Retinal pigment epithelial cell (primary cell): ENCODE measurements at regions not wholly inside any gene's neighbourhood (a gene's known extent, or its start where the extent isn't known, plus 50 kb on each side); places are given as distances from the start of the nearest gene placed in this dataset.
A peak's percentile ranks its signal among the peaks of the same experiment; 100 is the strongest.
"Not testable (repeated sequence)": the region's sequence is repeated elsewhere in the genome, so short reads cannot be mapped to it uniquely, and the experiment has no call there.

ENCODE experiments used
- DNase-seq: peaks from one replicate; pipeline ENCODE4 v3.0.0-alpha.2; 2010; ENCODE audit warnings: low read depth
- H3K4me3 ChIP-seq: 2 replicates; pipeline ENCODE4 v1.5.1; 2011; ENCODE audit warnings: mild to moderate bottlenecking, low read length, control low read depth, moderate library complexity
- CTCF ChIP-seq: conservative IDR thresholded peaks from 2 replicates; pipeline ENCODE4 v1.5.1; 2011; ENCODE audit warnings: low read depth, low read length, control low read depth, inconsistent platforms

- not testable (repeated sequence) for DNase-seq, H3K4me3 ChIP-seq
These were observed 83.0 kb downstream of the POTEC start for GRCh38 chr18:14460364-14460763.

- not testable (repeated sequence) for DNase-seq, H3K4me3 ChIP-seq
These were observed 83.6 kb downstream of the POTEC start for GRCh38 chr18:14459826-14460225.

- H3K4me3 ChIP-seq, DNase-seq: not testable (repeated sequence)
- peak; percentile 23 for TF ChIP-seq CTCF
These were observed 85.1 kb downstream of the POTEC start for GRCh38 chr18:14458009-14458945.

GRCh38 chr18:14450637-14451009, 92.8 kb downstream of the POTEC start:
- not testable (repeated sequence) for DNase-seq, H3K4me3 ChIP-seq

- not testable (repeated sequence) for DNase-seq, H3K4me3 ChIP-seq
These were observed 93.3 kb downstream of the POTEC start for GRCh38 chr18:14449995-14450636.

- DNase-seq, H3K4me3 ChIP-seq: not testable (repeated sequence)
These were observed 94.3 kb downstream of the POTEC start for GRCh38 chr18:14449062-14449461.

GRCh38 chr18:14447715-14448114, 95.7 kb downstream of the POTEC start:
- H3K4me3 ChIP-seq, DNase-seq: not testable (repeated sequence)

GRCh38 chr18:14435460-14435859, 107.9 kb downstream of the POTEC start:
- DNase-seq, H3K4me3 ChIP-seq: not testable (repeated sequence)

GRCh38 chr18:14432371-14432770, 111.0 kb downstream of the POTEC start:
- not testable (repeated sequence) for H3K4me3 ChIP-seq, DNase-seq

GRCh38 chr18:14431031-14431521, 112.3 kb downstream of the POTEC start:
- peak; percentile 14 for DNase-seq
- H3K4me3 ChIP-seq = peak overlapping the region; percentile 41

- DNase-seq, H3K4me3 ChIP-seq: not testable (repeated sequence)
- peak; percentile 29 for TF ChIP-seq CTCF
These were observed 127.6 kb downstream of the POTEC start for GRCh38 chr18:14415806-14416205.

GRCh38 chr18:14415399-14415798, 128.0 kb downstream of the POTEC start:
- not testable (repeated sequence) for DNase-seq, H3K4me3 ChIP-seq

GRCh38 chr18:14395533-14395932, 147.9 kb downstream of the POTEC start:
- H3K4me3 ChIP-seq, DNase-seq: not testable (repeated sequence)

- H3K4me3 ChIP-seq, DNase-seq: not testable (repeated sequence)
These were observed 149.8 kb downstream of the POTEC start for GRCh38 chr18:14393563-14394103.

- DNase-seq, H3K4me3 ChIP-seq: not testable (repeated sequence)
These were observed 150.8 kb downstream of the POTEC start for GRCh38 chr18:14392604-14393003.

- H3K4me3 ChIP-seq = not testable (repeated sequence)
These were observed 158.4 kb downstream of the POTEC start for GRCh38 chr18:14384961-14385360.

GRCh38 chr18:14382666-14383065, 160.7 kb downstream of the POTEC start:
- not testable (repeated sequence) for DNase-seq, H3K4me3 ChIP-seq

More at GRCh38 chr18:14384961-14385360, 158.4 kb downstream of the POTEC start:
- DNase-seq = not testable (repeated sequence)
